Fibroblast of lung (primary cell): ENCODE measurements at regions not wholly inside any gene's neighbourhood (a gene's known extent, or its start where the extent isn't known, plus 50 kb on each side); places are given as distances from the start of the nearest gene placed in this dataset.

Source experiments
- CTCF ChIP-seq, 2 donors: IDR thresholded peaks in 1 of 2; conservative IDR thresholded peaks in 1 of 2; 1 replicate in 1 of 2; 2 replicates in 1 of 2; pipeline ENCODE4 v1.5.1; 2011 to 2012; ENCODE audit warnings: low read length in 2 of 2, control low read depth in 1 of 2, inconsistent platforms in 1 of 2, low read depth in 1 of 2, mild to moderate bottlenecking in 1 of 2
- EZH2 ChIP-seq: IDR thresholded peaks from 2 replicates; pipeline ENCODE4 v1.5.1; 2012; ENCODE audit warnings: low read length, control low read depth, mild to moderate bottlenecking; ENCODE audit errors: missing control alignments

- TF ChIP-seq CTCF (conservative IDR thresholded peaks at IDR 0.05 in 1 of 2, IDR thresholded peaks at IDR 0.05 in 1 of 2; ENCODE audit: low read depth in 1 of 2, low read length in 2 of 2), result no peak
- TF ChIP-seq EZH2, result no peak
These were observed 108.3 kb upstream of the TCERG1L start for GRCh38 chr10:131419797-131420196.
